ENCODE measurements at regions not wholly inside any gene's neighbourhood (a gene's known extent, or its start where the extent isn't known, plus 50 kb on each side); places are given as distances from the start of the nearest gene placed in this dataset.

DNA sequence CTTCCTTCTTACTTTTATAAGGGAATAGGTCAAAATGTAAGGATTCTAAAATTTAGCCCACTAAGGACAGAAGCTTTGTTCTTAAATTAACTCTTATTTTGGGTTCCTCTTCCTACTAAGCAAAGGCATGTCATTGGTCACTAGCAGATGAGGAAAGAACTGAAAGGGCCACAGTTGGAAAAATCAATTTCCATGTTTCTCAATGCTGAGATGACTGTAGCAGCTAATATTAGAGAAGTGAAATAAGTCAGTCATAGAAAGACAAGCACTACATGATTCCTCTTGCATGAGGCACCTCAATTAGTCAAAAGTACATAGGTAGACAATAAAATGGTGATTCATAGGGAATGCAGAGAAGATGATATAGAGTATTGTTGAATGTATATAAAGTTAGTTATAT is 353.7 kb downstream of the RSL24D1 start:
- H3K4me3 Mint-ChIP-seq = no peak overlapping the region
- ATAC-seq (replicated peaks) (no peak), DNase-seq (no peak)
- H3K36me3 Mint-ChIP-seq = no peaks in the 10 kb centered on the region
- H3K9me3 Mint-ChIP-seq = no peaks in the 10 kb centered on the region
- H3K27ac Mint-ChIP-seq = no peak overlapping the region
- no peaks in the 10 kb centered on the region for H3K27me3 Mint-ChIP-seq
- no peaks in the 10 kb centered on the region for H3K4me1 Mint-ChIP-seq

DNA sequence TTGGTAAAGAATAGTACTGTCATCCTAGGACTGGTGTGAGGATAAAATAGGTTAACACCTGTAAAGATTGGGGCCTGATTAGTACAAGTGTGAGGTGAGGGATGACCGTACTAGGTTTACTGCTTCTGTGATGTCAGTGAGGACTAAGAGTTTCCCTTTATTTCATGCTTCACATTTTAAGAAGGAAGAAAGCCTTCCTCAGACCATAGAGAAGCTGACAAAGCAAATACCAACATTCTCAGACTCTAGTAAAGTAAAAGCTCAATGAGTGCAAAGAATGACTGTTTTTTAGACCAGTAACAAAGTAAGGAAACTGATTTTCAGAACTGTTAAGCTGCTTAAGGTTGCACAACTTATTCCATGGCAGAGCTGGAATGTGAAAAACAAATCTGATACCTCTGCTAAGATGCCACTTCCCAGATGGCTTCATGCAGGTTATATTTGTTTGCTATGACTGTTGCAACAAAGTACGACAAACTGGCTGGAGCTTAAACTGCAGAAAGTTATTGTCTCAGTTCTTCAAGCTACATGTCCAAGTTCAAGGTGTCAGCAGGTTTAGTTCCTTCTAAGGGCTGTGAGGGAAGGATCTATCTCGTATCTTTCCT is 354.9 kb downstream of the RSL24D1 start:
- Mint-ChIP-seq H3K4me3 (no peak overlapping the region), H3K27ac (no peak overlapping the region), H3K36me3 (no peaks in the 10 kb centered on the region), H3K4me1 (no peaks in the 10 kb centered on the region), H3K9me3 (no peaks in the 10 kb centered on the region), H3K27me3 (no peaks in the 10 kb centered on the region)
- DNase-seq (no peak), ATAC-seq (replicated peaks) (no peak)

DNA sequence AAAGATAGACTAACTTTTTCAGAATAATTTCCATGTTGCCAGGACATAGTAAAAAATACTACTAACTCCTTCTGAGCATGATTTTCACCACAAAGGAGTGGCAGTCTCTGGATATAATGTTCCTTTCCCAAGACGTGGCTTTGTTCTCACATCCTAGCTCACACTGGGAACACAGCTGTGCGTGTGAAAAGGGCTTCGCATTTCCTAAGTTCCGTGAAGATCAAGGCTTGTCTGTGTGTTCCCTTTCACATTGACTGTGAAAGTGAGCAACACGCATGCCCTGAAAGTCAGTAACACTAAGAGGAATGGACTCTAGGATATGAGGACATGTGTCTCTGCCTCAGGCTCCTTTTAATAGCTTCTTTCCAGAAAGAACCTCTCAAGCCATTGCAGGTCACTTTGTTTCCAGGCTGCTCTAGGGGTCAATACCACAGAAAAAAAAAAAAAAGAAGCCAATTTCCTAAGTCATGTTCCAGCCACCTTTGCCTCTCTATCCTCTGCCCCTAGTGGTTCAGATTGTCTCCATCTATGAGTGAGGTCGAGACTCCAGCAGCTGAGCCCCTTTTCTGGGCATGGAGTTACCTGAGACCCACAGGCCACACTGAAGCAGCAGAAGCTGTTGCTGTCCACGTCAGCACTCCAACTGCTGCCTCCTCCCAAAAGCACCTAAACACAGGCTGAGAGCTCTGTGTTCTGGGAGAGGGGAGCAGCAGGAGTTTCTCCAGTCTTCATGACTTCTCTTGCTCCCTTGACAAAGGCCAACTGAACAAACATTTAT is 355.9 kb downstream of the RSL24D1 start:
- Mint-ChIP-seq H3K4me1 (no peaks in the 10 kb centered on the region), H3K27me3 (no peaks in the 10 kb centered on the region), H3K36me3 (no peaks in the 10 kb centered on the region), H3K4me3 (no peak overlapping the region), H3K9me3 (no peaks in the 10 kb centered on the region), H3K27ac (no peak overlapping the region)
- DNase-seq (no peak), ATAC-seq (replicated peaks) (no peak)

DNA sequence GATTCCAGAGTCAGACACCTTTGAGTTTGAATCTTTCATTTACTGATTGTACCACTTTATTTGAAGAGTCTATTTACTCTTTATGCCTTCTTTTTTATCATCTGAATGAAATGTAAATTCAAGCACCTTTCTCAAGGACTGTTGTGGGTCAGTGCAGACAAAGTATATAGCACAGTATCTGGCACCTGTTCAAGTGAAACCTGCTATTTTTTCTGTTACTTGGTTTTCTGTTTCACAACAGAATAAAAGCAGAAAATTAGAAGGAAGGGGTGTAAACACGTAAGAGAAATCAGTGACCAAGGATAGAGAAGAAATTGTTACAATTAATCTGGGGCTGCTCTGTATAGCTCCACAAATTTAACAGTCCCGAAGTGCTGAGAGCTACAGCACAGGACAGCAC is 357.4 kb downstream of the RSL24D1 start:
- no peak overlapping the region for H3K27ac Mint-ChIP-seq

DNA sequence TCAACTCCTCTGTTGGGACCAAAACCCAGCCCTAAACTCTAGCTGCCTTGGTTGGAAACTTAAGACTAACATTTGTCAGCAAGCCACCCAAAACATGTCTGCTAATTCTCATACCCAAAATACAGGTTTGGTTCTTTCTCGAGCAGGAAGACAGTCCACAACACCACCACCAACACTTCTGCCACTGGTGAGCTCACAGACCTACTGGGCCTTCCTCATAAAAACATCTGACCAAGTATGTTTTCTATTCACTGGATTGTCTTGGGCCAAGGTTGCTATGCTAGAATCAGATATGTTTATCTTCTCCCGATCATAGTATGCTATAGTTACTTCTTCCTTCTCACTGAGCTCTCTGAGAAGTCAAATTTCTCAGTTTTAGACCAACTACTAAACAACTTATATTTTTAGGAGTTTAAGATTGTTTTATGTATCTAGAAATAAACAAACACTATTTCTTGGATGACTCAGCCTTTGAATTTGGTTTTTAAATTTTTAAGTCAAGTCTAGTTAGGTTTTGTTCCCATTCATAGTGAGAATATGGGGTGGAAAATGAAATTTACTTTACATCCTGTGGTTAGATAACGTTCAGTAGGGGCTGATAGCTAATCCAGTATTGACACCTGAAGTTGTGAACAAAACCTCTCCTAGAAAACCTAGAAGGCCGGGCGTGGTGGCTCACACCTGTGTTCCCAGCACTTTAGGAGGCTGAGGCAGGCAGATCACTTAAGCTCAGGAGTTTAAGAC is 360.5 kb downstream of the RSL24D1 start:
- peaks cover 1 to 9% of the 10 kb centered on the region in 2 donors for H3K4me1 Mint-ChIP-seq
- H3K4me3 Mint-ChIP-seq = no peak overlapping the region
- H3K27ac Mint-ChIP-seq = no peak overlapping the region
- no peaks in the 10 kb centered on the region for H3K36me3 Mint-ChIP-seq
- no peak for DNase-seq
- peaks cover 0 to 1% of the 10 kb centered on the region in 2 donors for H3K9me3 Mint-ChIP-seq
- ATAC-seq (replicated peaks) = no peak
- no peaks in the 10 kb centered on the region for H3K27me3 Mint-ChIP-seq

More for the DNA sequence above, 357.4 kb downstream of the RSL24D1 start:
- Mint-ChIP-seq H3K4me3 (no peak overlapping the region), H3K9me3 (peaks cover 0 to 1% of the 10 kb centered on the region in 2 donors), H3K27me3 (no peaks in the 10 kb centered on the region), H3K36me3 (no peaks in the 10 kb centered on the region), H3K4me1 (no peaks in the 10 kb centered on the region)
- ATAC-seq (replicated peaks) (no peak), DNase-seq (no peak)

DNA sequence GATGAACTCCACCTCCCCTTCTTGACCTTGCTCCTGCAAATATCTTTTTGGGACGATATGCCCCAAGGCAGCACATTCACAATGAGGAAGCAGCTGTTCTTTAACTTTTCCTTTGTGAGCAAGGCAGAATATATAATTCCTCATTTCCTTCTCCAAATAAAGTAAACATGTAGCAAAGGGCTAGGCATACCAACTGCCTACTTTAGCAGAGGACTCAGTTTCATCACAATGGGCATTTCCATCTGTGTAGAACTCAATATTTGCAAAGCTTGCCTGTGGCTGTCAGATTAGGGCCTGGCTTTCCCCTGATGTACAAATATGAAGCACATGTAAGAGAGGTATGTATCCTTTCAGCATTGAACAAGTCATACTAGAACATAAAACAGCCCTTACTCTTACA is 366.9 kb downstream of the RSL24D1 start:
- peaks cover 1 to 9% of the 10 kb centered on the region in 2 donors for H3K4me1 Mint-ChIP-seq
- no peaks in the 10 kb centered on the region for H3K36me3 Mint-ChIP-seq
- DNase-seq (no peak), ATAC-seq (replicated peaks) (no peak)
- no peaks in the 10 kb centered on the region for H3K27me3 Mint-ChIP-seq
- no peak overlapping the region for H3K4me3 Mint-ChIP-seq
- no peak overlapping the region for H3K27ac Mint-ChIP-seq
- H3K9me3 Mint-ChIP-seq = peaks cover 1 to 4% of the 10 kb centered on the region in 2 donors

DNA sequence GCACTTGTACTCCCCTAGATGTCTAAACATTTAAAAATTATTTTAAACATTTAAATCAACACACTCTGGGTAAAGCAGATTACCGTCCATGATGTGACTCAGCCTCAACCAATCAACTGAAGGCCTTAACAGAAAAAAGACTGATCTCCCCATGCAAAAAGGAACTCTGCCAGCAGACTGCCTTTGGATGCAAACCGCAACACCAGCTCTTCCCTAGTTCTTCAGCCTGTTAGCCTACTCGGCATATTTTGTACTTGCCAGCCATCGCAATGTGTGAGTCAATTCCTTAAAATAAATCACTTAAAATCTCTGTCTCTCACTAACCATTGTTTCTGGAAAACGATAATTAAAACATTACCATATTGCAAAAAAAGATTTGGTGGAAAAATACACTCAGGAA is 375.9 kb downstream of the RSL24D1 start:
- Mint-ChIP-seq H3K36me3 (no peaks in the 10 kb centered on the region), H3K4me3 (no peak overlapping the region)
- DNase-seq = no peak

DNA sequence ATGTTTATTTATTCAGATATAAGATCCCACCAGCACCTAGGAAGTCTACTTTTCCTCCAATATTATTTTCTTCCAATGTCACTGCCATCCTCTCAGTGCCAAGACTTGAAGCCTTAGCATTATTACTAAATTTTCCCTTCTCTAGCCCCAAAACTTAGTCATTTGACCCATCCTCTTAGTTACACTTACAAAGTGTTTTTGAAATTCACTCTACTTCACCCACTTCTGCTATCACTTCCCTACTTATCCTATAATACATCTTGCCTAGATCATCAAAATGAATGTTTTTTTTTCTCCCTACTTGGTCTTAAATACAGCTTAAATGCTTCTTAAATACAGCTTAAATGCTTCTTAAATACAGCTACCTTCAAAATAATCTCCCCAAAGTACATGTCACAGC is 376.6 kb downstream of the RSL24D1 start:
- no peak for DNase-seq
- Mint-ChIP-seq H3K9me3 (peaks cover 0 to 9% of the 10 kb centered on the region in 2 donors), H3K27ac (no peak overlapping the region), H3K4me1 (no peaks in the 10 kb centered on the region), H3K4me3 (no peak overlapping the region), H3K36me3 (no peaks in the 10 kb centered on the region), H3K27me3 (no peaks in the 10 kb centered on the region)
- no peak for ATAC-seq (replicated peaks)

More for the DNA sequence above, 375.9 kb downstream of the RSL24D1 start:
- Mint-ChIP-seq H3K27ac (no peak overlapping the region), H3K9me3 (peaks cover 0 to 8% of the 10 kb centered on the region in 2 donors), H3K4me1 (no peaks in the 10 kb centered on the region), H3K27me3 (no peaks in the 10 kb centered on the region)
- ATAC-seq (replicated peaks) = no peak

DNA sequence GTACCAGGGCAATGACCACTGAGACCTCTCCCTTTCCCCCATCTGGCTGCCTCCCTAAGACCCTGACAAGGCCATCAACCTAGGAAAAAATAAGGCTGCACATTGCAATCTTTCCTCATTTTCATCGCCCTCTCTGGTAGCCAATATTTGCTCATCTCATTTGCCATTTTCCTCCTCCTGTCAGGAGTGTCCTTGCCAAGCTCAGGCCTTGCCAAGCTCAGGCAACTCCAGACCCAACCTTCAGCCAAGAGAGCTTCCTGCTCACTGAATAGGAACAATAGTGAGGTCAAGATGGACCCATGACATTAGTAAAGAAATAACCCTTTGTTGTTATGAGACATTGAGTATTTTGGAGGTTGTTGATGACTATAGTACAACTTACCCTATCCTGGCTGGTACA is 380.3 kb downstream of the RSL24D1 start:
- Mint-ChIP-seq H3K4me3 (no peak overlapping the region), H3K27me3 (no peaks in the 10 kb centered on the region), H3K36me3 (peaks cover 0 to 3% of the 10 kb centered on the region in 2 donors), H3K4me1 (no peaks in the 10 kb centered on the region), H3K27ac (no peak overlapping the region), H3K9me3 (peaks cover 10% of the 10 kb centered on the region in 2 donors)
- no peak for ATAC-seq (replicated peaks)
- DNase-seq = no peak

DNA sequence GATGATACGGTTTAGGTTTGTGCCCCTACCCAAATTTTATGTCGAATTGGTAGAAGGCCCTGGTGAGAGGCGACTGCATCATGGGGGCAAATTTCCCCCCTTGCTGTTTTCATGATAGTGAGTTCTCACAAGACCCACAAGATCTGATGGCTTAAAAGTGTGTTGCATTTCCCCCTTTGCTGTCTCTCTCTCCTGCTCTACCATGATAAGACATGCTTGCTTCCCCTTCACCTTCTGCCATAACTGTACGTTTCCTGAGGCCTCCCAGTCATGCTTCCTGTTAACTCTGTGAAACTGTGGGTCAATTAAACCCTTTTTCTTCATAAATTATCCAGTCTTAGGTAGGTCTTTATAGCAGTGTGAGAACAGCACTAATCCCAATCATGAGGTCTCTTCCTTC is 381.2 kb downstream of the RSL24D1 start:
- Mint-ChIP-seq H3K36me3 (peaks cover 0 to 3% of the 10 kb centered on the region in 2 donors), H3K4me3 (no peak overlapping the region), H3K9me3 (peaks cover 10 to 11% of the 10 kb centered on the region in 2 donors), H3K27me3 (no peaks in the 10 kb centered on the region), H3K4me1 (no peaks in the 10 kb centered on the region), H3K27ac (no peak overlapping the region)
- no peak for DNase-seq
- no peak for ATAC-seq (replicated peaks)

DNA sequence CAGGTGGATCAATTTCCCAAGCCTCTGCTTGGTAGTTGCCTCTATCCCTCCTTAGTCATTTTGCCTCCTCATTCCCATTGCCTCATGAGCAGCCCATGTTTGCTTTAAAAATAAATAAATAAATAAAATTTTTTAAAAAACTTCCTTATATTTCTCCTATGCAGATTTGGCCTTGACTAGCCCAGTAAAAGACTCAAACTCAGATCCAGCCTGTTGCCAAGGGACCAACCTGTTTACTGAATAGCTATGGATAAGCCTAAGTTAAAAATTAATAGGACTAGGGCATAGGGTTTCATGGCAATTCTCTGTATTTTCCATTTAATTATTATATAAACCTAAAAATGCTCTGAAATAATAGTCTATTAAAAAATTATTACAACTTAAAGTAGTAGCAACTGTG is 384.4 kb downstream of the RSL24D1 start:
- Mint-ChIP-seq H3K4me3 (no peak overlapping the region), H3K27me3 (no peaks in the 10 kb centered on the region), H3K27ac (no peak overlapping the region), H3K36me3 (peaks cover 0 to 3% of the 10 kb centered on the region in 2 donors), H3K4me1 (no peaks in the 10 kb centered on the region), H3K9me3 (peaks cover 10 to 11% of the 10 kb centered on the region in 2 donors)
- ATAC-seq (replicated peaks) (no peak), DNase-seq (no peak)

DNA sequence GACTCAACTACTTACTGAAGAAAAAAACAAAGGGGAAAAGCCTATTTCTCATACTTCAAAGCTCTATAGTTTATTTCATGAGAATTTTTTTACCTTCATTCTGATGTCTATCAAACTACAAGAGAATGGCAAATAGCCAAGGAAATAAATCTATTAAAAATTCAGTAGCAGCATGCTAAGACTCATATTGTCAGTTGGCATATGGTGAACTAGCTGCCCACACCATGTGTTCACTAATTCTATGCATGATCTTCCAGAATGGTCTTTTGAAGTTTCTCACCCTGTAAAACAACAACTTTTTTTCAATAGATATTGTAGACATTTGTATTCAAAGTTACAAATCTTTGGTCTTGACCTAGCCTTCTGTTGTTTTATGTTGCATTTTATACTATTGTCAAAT is 386.2 kb downstream of the RSL24D1 start:
- Mint-ChIP-seq H3K9me3 (peaks cover 6 to 11% of the 10 kb centered on the region in 2 donors), H3K27ac (no peak overlapping the region), H3K36me3 (peaks cover 0 to 3% of the 10 kb centered on the region in 2 donors), H3K4me3 (no peak overlapping the region), H3K4me1 (no peaks in the 10 kb centered on the region), H3K27me3 (no peaks in the 10 kb centered on the region)
- DNase-seq (no peak), ATAC-seq (replicated peaks) (no peak)

DNA sequence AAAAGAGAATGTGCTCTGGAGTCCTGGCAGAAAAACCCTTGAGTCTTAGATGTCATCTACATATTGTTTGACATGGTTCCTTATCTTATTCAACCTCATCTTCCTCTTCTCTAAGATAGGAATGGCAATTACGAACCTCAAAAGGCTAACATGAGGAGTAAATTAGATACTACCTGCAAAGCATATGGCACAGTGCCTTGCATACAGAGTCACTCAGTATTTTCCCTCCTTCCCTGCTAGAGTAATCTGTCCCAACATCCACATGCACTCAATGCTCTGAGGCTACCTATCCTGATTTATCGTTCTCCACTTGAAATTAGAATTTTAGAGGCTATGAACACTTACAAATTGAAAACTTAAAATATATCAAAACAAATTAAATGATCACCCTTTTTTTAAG is 386.7 kb downstream of the RSL24D1 start:
- DNase-seq = no peak
- Mint-ChIP-seq H3K36me3 (peaks cover 0 to 3% of the 10 kb centered on the region in 2 donors), H3K27ac (no peak overlapping the region), H3K27me3 (no peaks in the 10 kb centered on the region), H3K4me3 (no peak overlapping the region), H3K4me1 (no peaks in the 10 kb centered on the region), H3K9me3 (peaks cover 6 to 11% of the 10 kb centered on the region in 2 donors)
- ATAC-seq (replicated peaks) = no peak

DNA sequence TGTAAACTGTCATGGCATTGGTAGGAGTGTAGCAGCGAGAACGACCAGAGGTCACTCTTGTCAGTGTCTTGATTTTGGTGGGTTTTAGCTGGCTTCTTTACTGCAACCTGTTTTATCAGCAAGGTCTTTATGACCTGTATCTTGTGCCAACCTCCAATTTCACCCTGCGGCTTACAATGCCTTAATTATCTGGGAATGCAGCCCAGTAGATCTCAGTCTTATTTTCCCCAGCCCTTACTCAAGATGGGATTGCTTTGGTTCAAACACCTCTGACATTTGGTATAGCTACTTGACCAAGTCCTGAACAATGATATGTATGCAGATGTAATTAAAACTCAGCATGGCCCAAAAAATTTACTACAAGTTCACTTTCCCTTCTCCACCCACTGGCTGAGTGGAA is 388.4 kb downstream of the RSL24D1 start:
- peaks cover 4 to 5% of the 10 kb centered on the region in 2 donors for H3K4me1 Mint-ChIP-seq
- H3K4me3 Mint-ChIP-seq = no peak overlapping the region
- DNase-seq = no peak
- H3K27me3 Mint-ChIP-seq = no peaks in the 10 kb centered on the region
- H3K27ac Mint-ChIP-seq = no peak overlapping the region
- ATAC-seq (replicated peaks) = no peak
- H3K9me3 Mint-ChIP-seq = peaks cover 0 to 4% of the 10 kb centered on the region in 2 donors
- no peaks in the 10 kb centered on the region for H3K36me3 Mint-ChIP-seq

DNA sequence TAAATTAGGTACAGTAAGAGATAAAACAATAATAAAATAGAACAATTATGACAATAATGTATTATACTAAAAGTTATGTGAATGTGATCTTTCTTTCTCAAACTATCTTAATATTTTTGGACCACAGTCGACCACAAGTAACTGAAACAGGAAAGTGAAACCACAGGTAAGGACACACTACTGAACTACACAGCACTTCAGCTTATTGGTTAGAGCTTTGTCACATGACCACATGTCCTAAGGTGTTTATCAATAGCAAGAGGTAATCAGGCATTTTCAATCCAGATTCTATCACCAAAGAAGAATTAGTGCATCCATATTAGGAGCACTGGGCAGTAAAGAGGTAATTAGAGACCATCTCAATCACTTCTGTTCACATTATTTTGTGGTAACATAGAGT is 392.8 kb downstream of the RSL24D1 start:
- Mint-ChIP-seq H3K4me1 (peaks cover 10 to 12% of the 10 kb centered on the region in 2 donors), H3K27me3 (no peaks in the 10 kb centered on the region), H3K9me3 (no peaks in the 10 kb centered on the region)

More for the DNA sequence above, 392.8 kb downstream of the RSL24D1 start:
- no peak for DNase-seq
- no peak for ATAC-seq (replicated peaks)
- no peaks in the 10 kb centered on the region for H3K36me3 Mint-ChIP-seq
- peak overlapping the region; percentile 88 for H3K27ac Mint-ChIP-seq
- H3K4me3 Mint-ChIP-seq = no peak overlapping the region

Data from stimulated activated naive B cell treated with anti-CD40 and anti-IgM and Interleukin-4, amounts not matched to agents 10 μg/mL and 1 μg/mL and 100 μg/mL, for 72 hours (primary cell).